ENCODE measurements at regions not wholly inside any gene's neighbourhood (a gene's known extent, or its start where the extent isn't known, plus 50 kb on each side); places are given as distances from the start of the nearest gene placed in this dataset.

DNA sequence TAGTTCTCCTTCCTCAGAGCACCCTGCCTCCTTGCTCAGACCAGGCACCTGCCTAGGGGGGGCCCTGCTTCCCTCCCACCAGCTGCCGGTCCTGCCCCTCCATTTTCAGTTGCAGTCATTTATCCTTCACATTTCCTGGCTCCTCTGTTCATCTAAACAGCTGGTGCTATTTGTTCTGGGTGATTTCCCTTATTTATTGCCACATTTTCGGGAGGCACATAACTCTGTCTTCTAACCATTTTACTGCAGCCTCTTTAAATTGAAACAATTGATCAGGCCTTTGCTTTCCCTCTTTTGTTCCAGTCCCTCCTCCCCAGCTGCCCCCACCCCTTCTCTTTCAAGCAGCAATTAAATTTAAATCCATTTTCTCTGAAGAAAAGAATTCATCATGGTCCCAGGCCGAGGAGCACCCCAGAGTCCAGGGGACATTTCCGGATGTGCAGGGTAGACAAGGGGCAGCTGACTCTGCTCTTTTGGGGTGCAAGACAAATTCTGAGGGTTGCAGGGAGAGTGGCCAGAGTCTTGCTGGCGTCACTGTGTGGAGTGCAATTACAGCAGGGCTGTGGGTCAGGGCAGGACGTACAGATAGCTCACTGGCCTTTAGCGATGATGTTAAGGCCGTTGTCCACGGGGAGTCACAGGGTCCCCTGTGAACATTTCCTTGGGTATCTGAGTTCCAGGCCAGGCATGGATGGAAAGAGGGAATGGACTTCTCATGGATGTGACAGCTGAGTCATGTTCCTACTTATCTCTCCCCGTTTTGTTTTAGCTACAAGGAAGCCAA is 476.4 kb downstream of the TBC1D22A start:
- DNase-seq (ENCODE audit: low read depth in 1 of 2, low spot score in 1 of 2) = no peak
- in situ Hi-C loops (cut with HindIII; ENCODE audit: low pct_unique_long_range_greater_than_20kb, low sequenced_read_pairs) = no loop called here
- TF ChIP-seq JUND (IDR thresholded peaks at IDR 0.05; ENCODE audit: low read depth) = no peak

DNA sequence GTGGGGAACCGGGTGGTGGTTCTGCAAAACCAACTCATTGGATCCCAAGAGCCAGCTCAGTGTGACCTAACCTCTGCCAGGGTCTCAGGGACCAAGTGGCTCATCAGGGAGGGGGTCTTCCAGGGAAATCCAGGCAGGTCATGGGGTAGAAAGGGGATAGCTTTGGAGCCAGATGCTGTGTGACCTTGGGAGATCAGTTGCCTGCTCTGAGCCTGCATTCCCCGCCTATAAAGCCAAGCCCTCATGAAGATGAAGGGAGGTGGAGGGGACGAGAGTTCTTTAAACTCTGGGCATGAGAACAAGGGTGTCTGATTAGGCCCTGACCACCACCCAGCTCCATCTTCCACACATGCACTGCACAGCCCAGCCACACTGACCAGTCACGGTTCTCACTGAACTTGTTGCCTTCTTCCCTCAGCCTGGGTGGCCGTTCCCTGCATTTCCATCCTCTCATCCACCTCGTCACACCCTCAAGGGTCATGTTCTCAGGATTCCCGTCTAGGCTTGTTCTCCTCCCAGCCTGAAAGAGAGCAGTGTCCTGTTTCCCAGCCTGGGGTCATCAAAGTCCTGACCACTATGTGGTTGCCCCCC is 475.5 kb downstream of the TBC1D22A start:
- no peak for TF ChIP-seq JUND (IDR thresholded peaks at IDR 0.05; ENCODE audit: low read depth)
- in situ Hi-C loops (cut with HindIII; ENCODE audit: low pct_unique_long_range_greater_than_20kb, low sequenced_read_pairs) = no loop called here
- no peak for DNase-seq (ENCODE audit: low read depth in 1 of 2, low spot score in 1 of 2)

DNA sequence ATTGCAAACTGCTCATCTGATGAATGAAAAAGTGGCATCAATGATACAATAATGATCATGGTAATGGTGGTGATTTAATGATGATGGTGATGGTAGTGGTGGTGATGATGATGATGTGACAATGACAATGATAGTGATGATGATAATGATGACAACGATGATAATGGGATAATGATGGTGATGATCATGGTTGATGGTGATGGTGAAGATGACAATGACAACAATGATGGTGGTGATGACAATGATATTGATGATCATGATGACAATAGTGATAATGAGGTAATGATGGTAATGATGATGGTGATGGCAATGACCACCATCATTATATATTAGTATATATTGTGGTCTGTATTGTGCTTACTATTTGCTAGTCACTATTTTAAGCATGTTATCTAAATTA is 474.3 kb downstream of the TBC1D22A start:
- DNase-seq (ENCODE audit: low read depth in 1 of 2, low spot score in 1 of 2) = no peak
- in situ Hi-C loops (cut with HindIII; ENCODE audit: low pct_unique_long_range_greater_than_20kb, low sequenced_read_pairs) = no loop called here
- TF ChIP-seq JUND (IDR thresholded peaks at IDR 0.05; ENCODE audit: low read depth) = no peak

DNA sequence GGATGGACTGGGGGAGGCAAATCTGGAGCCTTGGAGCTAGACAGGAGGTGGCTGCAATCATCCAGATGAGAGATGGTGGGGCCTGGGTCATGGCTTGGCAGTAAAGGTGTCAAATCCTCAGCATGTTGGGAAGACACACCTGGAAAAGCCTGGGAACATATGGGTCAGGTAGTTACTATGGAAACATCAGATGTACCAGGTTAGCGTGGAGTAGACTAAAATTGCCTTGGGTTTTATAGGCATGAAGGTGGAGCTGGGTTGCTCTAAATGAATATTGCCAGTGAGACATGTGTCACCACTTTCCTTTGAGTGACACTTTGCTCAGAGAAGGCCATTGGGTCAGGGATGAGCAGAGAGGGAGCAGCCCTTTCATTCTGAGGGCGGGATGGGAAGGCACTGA is 473.7 kb downstream of the TBC1D22A start:
- no peak for TF ChIP-seq JUND (IDR thresholded peaks at IDR 0.05; ENCODE audit: low read depth)
- in situ Hi-C loops (cut with HindIII; ENCODE audit: low pct_unique_long_range_greater_than_20kb, low sequenced_read_pairs) = no loop called here
- DNase-seq (ENCODE audit: low read depth in 1 of 2, low spot score in 1 of 2) = no peak

DNA sequence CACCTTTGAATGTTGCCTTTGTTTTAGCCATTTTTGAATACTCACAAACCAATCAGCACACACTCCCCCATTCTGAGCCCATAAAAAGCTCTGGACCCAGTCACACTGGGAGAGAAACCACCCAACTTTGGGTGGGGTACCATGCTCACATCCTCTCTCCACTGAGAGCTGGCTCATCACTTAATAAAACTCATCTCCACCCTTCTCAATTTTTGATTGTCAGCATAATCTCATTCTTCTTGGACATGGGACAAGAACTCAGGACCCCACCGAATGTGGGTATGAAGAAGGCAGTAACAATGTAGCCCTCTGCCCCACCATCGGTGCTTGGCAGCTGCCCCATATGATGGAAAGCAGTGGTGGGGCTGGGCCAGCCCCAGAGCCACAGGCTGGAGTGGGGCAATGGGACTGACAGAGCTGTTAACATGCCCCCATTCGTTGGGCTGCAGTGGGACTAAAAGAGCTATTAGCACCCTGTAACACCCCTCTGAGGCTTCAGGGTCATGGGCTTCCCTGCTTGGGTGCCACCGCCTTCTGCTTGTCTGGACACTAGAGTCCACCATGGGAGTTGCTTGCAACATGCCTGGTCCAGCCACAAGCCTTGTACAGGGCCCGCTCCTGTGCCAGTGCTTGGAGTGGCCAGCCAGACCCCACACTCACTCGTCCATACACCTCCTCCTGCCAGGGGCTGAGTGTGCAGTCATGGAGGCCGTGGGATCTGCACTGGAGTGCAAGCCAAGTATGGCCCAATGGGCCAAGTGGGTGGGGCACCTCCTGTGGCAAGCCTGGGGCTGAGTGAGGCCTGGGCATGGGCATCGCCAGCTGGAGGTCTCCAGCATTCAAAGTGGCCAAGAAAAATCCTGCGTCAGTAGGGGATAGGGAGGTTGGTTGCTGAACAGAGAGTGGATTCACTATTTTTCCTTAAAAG is 471.1 kb downstream of the TBC1D22A start:
- in situ Hi-C loops (cut with HindIII; ENCODE audit: low pct_unique_long_range_greater_than_20kb, low sequenced_read_pairs) = no loop called here
- no peak for TF ChIP-seq JUND (IDR thresholded peaks at IDR 0.05; ENCODE audit: low read depth)
- DNase-seq (ENCODE audit: low read depth in 1 of 2, low spot score in 1 of 2) = no peak

DNA sequence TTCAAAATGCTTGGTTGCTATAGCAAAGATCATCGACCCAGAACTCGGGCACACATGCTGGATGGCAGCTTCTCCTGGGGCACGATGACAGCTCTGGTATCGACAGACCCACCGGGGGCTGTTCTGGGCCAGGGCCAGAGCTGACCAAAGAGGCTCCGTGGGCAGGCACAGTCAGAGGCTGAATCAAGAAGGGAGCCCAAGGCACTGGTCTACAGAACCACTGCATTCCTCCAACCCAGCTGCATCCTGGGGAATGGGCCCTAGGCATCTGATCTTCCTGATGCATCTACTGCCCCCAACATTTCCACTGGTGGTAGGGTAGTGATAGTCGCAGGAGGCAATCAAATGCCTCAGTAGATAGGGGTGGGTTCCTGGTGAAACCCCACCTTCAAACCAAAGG is 470.3 kb downstream of the TBC1D22A start:
- no peak for TF ChIP-seq JUND (IDR thresholded peaks at IDR 0.05; ENCODE audit: low read depth)
- in situ Hi-C loops (cut with HindIII; ENCODE audit: low pct_unique_long_range_greater_than_20kb, low sequenced_read_pairs) = no loop called here
- DNase-seq (ENCODE audit: low read depth in 1 of 2, low spot score in 1 of 2) = no peak

DNA sequence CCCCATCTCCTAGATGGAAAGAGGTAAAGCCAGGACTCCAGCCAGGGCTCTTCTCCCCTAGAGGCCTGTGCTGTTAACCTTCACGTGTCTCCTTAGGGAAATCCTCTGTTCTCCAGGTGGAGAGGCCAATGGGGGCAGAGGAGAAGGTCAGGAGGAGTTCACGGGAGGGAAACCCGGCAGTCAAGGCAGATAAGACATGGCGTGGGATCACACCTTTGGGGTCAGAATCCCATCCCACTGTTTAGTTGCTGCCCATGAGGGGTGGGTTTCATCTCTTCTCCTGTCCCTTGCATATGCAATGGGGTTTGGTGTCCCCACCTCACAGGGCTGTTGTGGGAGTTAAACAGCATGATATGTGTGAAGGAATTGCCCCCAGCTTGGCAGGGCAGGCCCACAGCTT is 469.7 kb downstream of the TBC1D22A start:
- DNase-seq (ENCODE audit: low read depth in 1 of 2, low spot score in 1 of 2) = no peak
- TF ChIP-seq JUND (IDR thresholded peaks at IDR 0.05; ENCODE audit: low read depth) = no peak
- in situ Hi-C loops (cut with HindIII; ENCODE audit: low pct_unique_long_range_greater_than_20kb, low sequenced_read_pairs) = no loop called here

DNA sequence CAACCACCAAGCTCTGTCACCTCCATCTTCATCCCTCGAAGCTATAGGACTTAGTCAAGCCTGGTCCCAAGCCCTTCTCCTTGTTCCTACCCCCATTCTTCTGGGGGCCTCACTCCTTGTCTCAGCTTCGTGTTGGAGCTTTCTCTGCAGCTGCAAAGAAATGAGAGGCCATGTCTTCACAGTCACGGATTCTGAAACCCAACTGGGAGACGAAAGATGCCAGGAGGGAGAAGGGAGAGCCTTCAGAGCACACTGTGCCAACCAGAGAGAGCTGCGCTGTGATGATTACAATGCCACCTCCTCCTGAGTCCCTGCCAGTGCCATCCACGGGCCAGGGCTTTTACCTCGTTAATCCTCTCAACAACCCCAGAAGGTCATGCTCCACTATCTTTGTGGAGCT is 469.3 kb downstream of the TBC1D22A start:
- no peak for DNase-seq (ENCODE audit: low read depth in 1 of 2, low spot score in 1 of 2)
- in situ Hi-C loops (cut with HindIII; ENCODE audit: low pct_unique_long_range_greater_than_20kb, low sequenced_read_pairs) = no loop called here

DNA sequence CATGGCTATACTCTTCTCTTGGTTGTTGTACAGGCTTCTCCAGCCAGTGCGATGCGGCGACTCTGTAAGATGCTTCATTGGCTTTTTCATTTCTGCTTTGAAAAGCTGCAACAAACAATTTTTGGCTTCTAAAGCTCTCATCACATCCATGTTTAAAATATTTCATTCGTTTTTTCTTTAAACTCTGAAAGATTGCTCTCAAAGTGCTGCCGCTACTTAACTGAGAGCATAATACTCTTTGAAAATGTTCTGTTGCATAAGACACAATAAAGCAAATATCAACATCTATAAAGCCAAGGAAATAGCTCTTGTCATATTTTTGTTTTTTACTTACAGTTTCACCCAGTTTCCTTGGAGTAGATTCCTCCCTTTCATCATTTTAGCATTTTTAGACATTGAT is 468.3 kb downstream of the TBC1D22A start:
- no peak for TF ChIP-seq JUND (IDR thresholded peaks at IDR 0.05; ENCODE audit: low read depth)
- in situ Hi-C loops (cut with HindIII; ENCODE audit: low pct_unique_long_range_greater_than_20kb, low sequenced_read_pairs) = no loop called here
- DNase-seq (ENCODE audit: low read depth in 1 of 2, low spot score in 1 of 2) = no peak

More for the DNA sequence above, 469.3 kb downstream of the TBC1D22A start:
- TF ChIP-seq JUND (IDR thresholded peaks at IDR 0.05; ENCODE audit: low read depth) = no peak

DNA sequence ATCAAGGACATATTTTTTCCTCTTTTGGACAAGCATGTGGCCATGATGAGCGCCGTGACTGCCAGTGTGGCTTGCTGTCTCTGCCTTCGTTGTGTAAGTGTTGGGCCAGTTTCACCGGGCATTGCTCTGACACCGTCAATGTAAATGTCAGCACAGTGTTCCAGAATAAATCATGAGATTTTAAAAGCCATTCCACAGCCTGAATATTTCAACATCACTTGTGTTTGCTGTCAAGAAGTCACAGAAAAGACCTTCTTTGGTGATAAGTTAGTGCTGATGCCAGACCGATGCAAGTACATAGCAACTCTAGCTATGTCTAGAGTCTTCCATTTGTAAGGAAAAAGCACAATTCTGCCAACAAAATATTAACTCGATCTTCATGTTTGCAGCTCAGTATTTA is 467.8 kb downstream of the TBC1D22A start:
- no peak for DNase-seq (ENCODE audit: low read depth in 1 of 2, low spot score in 1 of 2)
- no peak for TF ChIP-seq JUND (IDR thresholded peaks at IDR 0.05; ENCODE audit: low read depth)
- in situ Hi-C loops (cut with HindIII; ENCODE audit: low pct_unique_long_range_greater_than_20kb, low sequenced_read_pairs) = no loop called here

DNA sequence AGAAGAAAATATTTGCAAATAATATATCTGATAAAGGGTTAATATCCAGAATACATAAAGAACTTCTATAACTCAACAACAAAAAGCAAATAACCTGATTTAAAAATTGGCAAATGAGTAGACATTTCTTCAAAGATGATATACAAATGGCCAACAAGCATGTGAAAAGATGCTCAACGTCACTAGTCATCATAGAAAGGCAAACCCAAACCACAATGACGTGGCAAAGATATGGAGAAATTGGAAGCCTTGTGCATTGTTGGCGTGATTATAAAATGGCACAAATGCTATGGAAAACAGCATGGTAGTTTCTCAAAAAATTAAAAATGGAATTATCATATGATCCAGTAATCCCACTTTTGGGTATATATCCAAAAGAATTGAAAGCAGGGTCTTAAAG is 466.3 kb downstream of the TBC1D22A start:
- in situ Hi-C loops (cut with HindIII; ENCODE audit: low pct_unique_long_range_greater_than_20kb, low sequenced_read_pairs) = no loop called here
- TF ChIP-seq JUND (IDR thresholded peaks at IDR 0.05; ENCODE audit: low read depth) = no peak
- DNase-seq (ENCODE audit: low read depth in 1 of 2, low spot score in 1 of 2) = no peak

DNA sequence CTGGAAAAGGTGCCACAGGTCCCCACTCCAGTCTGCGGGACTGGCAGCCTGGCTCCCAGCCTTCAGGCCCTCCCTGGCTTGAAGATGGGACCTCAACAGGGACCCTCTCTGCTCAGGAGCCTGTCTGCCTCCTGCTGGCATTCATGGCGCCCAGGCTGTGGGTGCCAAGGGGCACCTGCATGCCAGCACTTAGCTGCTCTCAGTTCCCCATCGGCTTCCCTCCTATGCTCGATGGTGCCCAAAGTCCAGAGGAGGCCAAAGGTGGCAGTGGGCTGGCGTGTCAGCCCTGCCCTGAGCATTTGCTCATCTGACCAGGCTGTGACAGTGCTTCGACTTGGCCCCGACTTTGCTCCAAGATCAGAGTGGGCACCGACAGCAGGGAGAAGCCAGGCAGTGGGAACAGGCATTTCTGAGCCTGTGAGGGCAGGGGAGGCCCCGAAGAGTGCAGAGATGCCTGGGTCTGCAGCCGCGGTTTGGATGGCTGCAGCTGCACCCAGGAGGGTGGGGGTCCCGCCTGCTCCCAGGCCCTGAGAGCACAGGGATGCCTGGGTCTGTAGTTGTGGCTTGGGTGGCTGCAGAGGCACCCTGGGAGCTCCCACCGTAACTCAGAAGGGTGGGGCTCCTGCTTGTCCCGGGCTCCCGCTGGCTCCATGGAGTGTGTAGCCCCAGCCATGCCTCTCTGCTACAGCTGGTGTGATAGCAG is 463.6 kb downstream of the TBC1D22A start:
- TF ChIP-seq JUND (IDR thresholded peaks at IDR 0.05; ENCODE audit: low read depth) = no peak
- in situ Hi-C loops (cut with HindIII; ENCODE audit: low pct_unique_long_range_greater_than_20kb, low sequenced_read_pairs) = no loop called here
- no peak for DNase-seq (ENCODE audit: low read depth in 1 of 2, low spot score in 1 of 2)
